Ramos (cell line): ENCODE measurements at regions not wholly inside any gene's neighbourhood (a gene's known extent, or its start where the extent isn't known, plus 50 kb on each side); places are given as distances from the start of the nearest gene placed in this dataset.

Experiments used
- in situ Hi-C: fragments of 300-500 bp; cut with MboI; formaldehyde crosslinking; loops from one replicate; pipeline ENCODE4 v1.14.3; 2022; ENCODE audit warnings: low sequenced_read_pairs; ENCODE audit not compliant: unreplicated experiment

GRCh38 chr7:113825832-113826231, 93.0 kb downstream of the PPP1R3A start:
- in situ Hi-C loops, result no loop called here

DNA sequence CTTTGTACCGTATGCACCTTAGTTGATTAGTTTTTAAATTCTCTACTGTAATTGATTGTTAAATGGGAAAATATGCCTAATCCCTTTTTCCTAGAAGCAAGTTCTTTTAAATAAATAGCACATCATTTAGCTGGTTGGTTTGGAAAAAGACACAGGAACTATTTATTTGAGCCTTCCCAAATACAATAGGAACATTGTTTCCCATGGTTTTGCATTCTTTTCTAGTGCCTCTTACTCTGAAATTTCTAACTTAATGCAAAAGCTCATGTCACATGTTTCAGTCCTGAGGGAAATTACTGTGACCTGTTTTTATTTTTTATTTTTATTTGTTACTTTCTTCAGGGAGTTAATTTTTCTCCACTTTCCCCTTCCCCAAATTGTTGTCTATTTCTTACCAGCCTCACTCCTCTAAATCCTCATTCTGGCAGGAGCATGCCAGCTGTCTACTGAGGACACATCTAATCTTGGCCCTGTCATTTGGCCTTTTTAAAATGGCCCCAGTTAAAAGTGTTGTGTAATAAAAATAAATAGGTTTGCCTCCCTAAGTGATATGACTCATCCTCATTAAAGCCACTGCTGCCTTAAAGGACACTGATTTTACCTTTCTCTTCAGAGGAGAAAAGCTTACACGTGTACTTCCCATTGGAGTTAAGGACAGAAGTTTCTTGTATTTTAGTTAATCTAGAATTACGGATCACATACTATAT, 94.5 kb downstream of the PPP1R3A start:
- in situ Hi-C loops, result no loop called here

DNA sequence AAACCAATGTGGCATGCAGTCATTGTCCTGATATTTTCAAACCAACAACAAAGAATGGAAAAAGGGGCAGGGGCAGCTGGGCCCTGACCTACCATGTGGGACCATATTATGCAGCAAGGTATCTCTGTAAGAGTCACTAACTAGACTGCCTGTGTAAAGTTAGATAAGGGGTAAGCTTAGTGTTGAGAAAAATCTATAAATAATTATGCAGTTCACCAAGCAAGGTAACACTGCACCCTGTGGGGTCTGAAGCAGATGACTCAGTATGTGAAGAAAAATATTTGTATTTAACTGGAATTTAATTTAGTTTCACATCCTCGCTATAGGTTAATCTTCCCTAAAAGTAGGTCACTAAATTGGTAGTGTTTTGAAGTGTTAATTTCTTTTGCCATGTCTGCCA, 99.3 kb downstream of the PPP1R3A start:
- in situ Hi-C loops, result no loop called here

- in situ Hi-C loops, result no loop called here
These were observed 102.2 kb downstream of the PPP1R3A start for GRCh38 chr7:113816639-113817038.

DNA sequence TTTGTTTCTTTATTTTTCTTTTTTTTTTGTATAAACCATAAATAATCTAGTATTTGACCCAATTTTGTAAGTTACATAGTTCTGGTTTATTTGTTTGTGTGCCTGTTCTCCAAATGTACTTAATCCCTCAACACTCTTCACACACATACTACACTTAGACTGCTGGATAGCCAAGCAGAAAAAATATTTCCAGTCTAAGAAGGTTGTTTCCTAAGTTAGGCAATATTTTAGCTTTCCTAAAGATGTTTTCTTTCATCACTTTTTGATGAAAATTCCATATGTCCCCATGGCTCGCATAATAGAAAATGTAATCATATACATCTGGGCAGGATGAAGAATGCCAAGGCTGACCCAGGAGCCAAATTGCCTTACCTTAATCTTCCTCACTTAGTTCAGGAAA, 105.3 kb downstream of the PPP1R3A start:
- in situ Hi-C loops, result no loop called here

DNA sequence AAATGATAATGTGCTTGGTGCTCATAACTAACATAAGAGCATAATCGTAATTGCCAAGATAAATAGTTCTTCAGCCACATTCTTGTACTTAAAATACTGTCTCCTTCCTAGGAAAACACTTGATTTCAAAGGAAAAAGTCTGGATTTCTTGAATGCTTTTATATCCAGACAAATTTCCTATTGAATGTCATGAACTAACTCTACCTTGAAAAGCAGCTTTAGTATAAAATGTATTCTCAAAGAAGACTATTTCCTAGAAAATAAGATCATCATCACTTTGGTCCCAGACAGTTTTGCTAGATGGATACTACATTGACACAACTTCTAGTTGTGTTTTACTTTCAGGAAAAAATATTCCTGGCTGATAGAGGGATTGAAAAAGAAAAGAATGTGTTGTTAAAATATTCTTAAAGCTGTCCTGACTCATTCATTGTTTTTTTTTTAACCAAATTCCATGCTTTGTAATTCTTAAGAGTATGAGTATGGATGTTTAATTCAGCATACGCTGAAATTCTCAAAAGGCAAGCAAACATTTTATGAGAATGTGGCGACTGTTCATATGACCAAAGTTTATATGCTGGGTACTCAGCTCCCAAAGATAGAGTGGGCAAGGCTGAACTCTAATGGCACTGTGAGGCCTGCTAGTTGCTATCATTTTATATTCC, 106.1 kb downstream of the PPP1R3A start:
- in situ Hi-C loops, result no loop called here

DNA sequence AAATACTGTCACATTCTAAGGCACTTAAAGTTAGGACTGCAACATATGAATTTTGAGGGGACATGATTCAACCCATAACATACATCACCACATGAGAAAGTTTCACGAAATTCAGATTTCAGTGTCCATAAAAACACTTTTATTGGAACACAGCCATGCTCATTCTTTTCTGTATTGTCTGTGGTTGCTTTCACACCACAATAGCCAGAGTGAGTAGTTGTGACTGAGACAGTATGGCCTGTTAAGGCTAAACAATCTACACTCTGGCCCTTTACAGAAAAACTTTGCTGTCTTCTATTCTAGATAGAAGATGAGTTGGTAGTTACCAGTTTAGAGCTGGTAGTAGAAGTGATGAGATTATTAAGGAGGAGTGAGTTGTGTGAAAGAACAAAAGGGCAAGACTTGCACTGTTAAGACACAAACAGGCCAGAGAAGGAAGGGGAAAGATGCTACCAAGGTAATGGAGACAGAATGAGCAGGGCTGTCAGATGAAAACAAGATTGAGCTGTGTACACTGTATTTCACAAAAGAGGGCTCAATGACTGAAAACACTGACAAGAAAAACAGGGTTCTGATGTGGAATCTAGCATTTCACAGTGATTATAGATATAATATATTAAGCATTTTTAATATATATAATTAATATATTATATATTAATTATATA, 108.6 kb downstream of the PPP1R3A start:
- in situ Hi-C loops, result no loop called here

DNA sequence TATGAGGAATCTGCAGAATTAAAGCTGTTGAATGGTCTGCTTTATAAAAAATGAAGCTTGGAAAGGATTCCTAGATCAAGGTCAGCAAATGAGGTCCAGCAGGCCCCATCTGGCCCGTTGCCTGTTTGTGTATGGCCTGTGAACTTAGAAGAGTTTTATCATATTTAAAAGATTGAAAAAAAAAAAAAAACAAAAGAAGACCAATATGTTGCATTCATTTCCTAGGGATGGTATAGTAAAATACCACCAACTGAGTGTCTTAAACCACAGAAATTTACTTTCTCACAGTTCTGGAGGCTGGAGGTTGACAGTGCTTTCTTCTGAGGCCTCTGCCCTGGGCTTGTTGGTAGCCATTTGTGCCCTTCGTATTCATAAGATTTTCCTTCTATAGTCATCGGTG, 109.2 kb downstream of the PPP1R3A start:
- in situ Hi-C loops, result no loop called here

- in situ Hi-C loops, result no loop called here
These were observed 112.0 kb downstream of the PPP1R3A start for GRCh38 chr7:113806633-113807327.

DNA sequence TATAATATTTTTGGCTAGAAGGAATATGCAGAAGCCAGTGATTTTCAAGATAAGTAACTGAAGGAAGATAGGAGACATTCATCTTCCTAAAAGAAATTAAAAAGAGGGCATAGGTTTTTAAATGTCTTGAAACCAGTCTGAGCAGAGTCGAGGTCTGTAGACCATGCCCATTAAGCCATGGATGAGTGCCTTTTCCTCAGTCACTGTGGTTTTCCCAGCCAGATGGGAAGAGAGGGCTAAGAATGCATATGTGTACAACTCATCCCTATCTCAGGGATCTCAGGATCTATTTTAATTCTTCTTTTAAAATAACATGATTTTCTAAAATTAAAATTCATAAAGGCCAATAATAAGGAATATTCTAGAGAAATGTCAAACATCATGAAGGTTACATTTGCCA, 112.8 kb downstream of the PPP1R3A start:
- in situ Hi-C loops, result no loop called here

DNA sequence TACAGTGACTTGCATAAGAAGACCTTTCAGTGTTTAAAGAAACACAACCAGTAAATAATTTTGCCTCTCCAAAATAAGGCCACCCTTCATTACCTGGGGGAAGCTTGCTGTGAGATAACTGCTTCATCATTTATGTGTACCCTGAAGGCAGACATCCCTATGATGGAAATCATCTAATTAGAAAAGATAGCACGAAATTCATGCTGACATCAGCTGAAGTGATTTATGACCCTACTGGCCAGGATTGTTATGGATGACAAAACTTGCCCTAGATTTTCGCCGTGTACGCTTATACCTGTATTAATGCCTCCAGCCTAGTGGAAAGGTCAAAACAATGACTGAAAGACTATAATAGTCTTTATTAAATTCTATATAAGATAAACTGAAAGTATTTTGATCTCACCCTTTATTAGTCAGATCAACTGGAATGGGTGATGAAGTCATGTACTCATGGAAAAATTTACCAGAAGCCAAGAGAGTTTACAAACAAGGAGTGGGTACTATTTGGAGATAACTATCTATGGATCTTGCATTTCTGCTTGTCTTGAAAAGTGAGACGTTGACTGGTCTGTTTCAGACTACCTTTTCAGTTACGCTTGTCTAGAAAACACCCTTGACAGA, 114.2 kb downstream of the PPP1R3A start:
- in situ Hi-C loops, result no loop called here

GRCh38 chr7:113801751-113802150, 117.1 kb downstream of the PPP1R3A start:
- in situ Hi-C loops, result no loop called here

DNA sequence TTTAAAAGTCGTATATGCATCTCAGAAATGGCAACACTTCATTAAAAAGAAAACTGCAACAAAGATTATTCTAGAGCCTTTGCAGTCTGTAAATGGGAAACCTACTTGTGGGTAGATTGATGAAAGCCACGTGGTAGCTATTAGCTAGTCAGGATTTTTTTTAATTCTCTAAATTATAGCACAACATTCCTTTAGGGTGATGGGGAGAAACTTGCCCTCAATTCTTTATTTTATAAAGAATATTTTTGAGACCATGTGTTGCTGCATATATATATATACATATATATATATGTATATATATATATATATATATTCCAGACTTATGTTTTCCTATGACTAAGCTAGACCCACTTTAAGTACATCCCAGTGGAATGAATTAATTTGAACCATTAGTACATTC, 118.0 kb downstream of the PPP1R3A start:
- in situ Hi-C loops, result no loop called here

GRCh38 chr7:113799896-113800295, 118.9 kb downstream of the PPP1R3A start:
- in situ Hi-C loops, result no loop called here

DNA sequence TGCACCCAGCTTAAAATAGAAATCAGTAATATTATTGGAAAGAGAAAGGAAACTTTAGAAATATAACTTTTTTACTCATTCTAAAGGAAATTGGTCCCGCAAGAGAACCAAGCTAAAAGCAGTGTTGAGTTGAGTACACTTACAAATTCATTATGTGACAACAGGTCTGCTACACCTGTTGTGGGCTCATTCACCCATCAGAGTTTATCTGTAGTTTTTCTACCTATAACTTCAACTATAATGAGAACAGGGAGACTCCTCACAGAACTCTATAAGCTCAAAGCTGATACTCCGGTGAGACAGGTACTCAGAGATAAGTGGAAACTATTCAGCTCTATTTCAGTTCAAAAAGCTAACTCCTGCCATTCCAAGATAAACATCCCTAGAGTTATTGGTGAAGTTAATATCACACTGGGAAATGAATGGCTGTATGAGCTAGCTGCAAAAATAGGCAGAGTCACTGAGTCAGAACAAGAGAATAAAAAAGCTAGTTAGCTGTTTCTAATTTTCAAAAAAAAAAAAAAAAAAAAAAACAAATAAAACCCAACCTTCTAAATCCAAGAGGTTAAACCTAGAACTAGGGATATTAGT, 121.3 kb downstream of the PPP1R3A start:
- in situ Hi-C loops, result no loop called here

- in situ Hi-C loops, result no loop called here
These were observed 122.3 kb downstream of the PPP1R3A start for GRCh38 chr7:113796557-113796956.

DNA sequence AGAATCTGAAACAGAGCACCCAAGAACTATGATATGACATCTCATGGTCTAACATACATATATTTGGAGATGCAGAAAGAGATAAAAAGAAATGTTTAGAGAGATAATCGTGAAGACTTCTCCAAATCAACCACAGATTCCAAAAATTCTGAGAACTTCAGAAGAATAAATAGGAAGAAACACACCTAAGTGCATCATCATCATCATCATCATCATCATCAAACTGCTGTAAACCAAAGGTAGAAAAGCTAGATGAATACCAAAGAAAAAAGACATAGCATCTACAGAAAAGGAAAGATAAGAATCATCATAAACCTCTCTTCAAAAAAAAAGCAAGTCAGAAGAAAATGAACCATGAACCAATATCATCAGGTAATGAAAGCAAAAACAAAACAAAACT, 124.2 kb downstream of the PPP1R3A start:
- in situ Hi-C loops, result no loop called here

DNA sequence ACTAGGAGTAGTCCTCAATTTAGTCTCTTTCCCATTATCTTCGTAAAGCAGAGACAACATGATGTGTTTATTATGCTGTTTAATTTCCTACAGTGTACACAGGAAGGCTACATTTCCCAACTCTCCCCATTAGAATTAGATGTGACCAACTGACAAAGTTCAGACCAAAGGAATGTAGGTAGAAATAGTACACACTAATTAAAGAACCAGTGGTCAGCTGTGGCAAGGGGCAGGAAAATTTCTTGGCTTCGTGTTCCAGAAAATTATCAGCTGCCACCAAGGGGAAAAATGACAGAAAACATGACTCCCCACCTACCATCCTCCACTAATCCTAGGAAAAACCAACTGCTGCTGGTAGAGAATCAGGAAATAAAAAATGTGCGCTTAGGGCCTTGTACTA, 125.6 kb downstream of the PPP1R3A start:
- in situ Hi-C loops, result no loop called here

GRCh38 chr7:113790025-113790424, 128.8 kb downstream of the PPP1R3A start:
- in situ Hi-C loops, result no loop called here

DNA sequence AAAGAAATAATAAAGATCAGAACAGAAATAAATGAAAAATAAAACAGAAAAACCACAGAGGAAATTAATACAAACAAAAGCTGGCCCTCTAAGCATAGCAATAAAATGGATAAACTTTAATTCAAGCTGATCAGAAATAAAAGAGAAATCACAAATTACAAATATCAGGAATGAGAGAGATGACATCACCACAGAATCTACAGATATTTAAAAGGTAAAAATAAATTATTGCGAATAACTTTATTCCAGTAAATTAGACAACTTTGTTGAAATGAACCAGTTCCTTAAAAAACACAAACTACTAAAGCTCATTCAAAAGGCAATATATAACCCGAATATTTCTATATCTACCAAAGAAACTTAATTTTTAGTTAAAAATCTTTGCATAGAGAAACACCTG, 131.7 kb downstream of the PPP1R3A start:
- in situ Hi-C loops, result no loop called here
